ENCODE measurements at regions not wholly inside any gene's neighbourhood (a gene's known extent, or its start where the extent isn't known, plus 50 kb on each side); places are given as distances from the start of the nearest gene placed in this dataset.

GRCh38 chr2:207253666-207254345, 88.1 kb upstream of the KLF7 start:
- in situ Hi-C loops (cut with HindIII; ENCODE audit: low pct_unique_long_range_greater_than_20kb, low sequenced_read_pairs): no loop called here
- no peak for DNase-seq (ENCODE audit: low read depth)

DNA sequence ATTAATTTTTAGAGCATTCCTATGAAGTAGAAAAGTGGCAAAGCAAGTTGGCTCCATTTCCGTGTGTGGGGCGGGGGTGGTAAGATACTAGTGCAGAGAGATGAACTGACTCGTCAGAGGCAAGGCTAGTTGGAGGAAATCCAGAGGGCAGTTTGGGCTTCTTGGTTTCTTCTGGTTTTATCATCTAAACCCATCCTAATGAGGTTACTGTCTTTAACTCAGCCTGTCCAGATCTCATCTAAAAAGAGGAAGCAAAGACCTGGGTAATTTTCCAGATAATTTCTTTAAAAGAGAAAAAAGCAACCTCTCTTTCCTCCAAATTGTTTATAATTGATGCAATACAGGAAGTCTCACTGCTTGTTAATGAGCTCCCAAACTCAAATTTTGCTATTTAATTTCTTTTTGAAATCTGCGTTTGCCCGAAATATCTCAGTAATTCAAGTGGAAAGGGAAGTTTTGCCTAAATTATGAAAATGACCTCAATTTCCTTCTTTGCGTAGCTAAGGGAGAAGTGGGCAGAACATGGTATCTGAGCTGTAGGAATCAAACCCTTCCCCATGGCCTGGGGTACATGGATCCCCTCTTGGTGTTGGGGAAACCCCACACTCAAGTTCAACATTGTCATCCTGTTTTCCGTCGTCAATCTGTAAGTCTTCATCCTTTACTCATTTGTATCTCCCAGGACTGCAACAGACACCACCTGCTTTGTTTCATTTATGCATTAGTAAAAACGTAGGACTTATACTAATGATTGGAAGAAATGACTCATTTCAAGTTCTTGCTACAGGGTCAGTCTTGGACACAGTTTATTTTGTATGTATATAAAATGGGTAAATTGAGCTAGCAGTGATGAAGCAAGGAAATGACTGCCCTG, 89.1 kb upstream of the KLF7 start:
- in situ Hi-C loops (cut with HindIII; ENCODE audit: low pct_unique_long_range_greater_than_20kb, low sequenced_read_pairs): no loop called here
- DNase-seq (ENCODE audit: low read depth): no peak

DNA sequence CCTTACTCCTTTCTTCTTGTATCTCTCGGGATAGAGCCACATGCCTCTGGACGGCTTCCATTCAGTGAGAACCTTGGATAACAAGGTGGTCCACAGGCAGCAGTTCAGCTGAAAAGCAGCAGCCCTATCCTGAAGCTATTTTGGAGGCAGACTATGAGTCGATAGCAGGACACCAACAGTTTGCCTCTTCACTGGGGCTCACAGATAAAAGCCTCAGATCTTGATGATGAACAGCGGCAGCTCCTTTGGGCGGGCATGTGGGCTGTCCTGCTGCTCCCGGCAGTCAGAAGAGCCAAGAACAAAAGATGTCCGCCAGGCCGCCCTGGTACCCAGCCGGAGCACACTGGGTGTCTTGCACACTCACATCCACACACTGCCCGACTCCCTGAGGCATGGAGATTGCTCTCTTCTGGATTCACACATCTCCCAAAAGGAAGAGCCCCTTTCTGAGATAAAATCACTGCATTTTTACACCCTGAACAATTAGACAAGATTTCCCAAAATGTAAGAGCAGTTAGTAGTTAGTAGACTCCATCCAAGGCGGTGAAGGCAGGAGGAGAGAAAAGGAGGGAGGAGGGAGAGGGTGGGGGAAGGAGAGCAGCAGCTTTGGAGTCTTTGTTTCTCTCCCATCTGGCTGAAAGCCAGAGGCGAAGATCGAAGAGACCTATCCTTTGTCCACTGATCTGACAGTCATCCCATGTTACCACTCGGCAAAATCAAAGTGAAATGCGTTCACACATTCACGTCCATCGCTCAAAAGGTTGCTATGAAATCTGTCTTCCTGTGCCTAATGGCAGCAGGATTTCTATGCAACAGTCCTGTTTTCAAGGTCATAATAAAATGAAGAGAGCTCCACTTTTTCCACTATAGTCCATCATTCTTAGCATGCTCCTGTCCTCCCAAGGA, 90.1 kb upstream of the KLF7 start:
- no peak for DNase-seq (ENCODE audit: low read depth)
- in situ Hi-C loops (cut with HindIII; ENCODE audit: low pct_unique_long_range_greater_than_20kb, low sequenced_read_pairs): no loop called here

- no peak for DNase-seq (ENCODE audit: low read depth)
- in situ Hi-C loops (cut with HindIII; ENCODE audit: low pct_unique_long_range_greater_than_20kb, low sequenced_read_pairs): no loop called here
Measured at GRCh38 chr2:207256476-207257207, 90.9 kb upstream of the KLF7 start.

GRCh38 chr2:207257251-207258250, 91.8 kb upstream of the KLF7 start:
- in situ Hi-C loops (cut with HindIII; ENCODE audit: low pct_unique_long_range_greater_than_20kb, low sequenced_read_pairs): no loop called here

DNA sequence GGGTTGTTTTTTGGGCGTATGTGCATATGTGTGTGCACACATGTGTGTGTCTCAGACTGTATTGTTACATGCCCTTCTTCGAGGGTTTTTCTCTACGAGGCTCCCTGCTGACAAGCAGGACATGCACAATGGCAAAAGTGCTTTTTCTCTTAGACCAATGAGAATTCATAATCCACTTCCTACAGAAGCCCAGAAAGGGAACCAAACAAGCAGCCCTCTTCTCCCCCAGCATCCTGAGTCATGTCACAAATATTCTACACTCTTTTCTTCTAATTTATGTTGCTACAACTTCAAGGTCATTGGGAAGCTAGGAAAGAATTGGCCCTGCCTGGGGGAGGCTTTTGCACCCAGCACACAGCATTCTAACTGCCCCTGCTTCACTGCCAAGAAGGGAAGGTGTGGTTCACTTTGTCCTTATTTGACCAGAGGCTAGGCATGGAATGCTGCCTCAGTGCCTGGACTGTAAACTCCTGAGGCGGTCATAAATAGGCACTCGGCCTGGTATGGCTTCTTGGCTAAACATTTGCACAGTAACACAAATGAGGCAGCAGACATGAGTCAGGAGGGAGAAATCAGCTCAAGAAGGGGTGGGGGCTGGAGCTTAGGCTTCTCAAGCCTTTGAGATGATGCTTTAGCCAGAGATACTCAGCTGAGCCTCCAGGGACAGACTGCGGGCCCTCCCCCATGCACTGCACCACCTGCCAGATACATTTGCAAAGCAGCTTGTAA, 92.7 kb upstream of the KLF7 start:
- DNase-seq (ENCODE audit: low read depth): peak; percentile 83
- in situ Hi-C loops (cut with HindIII; ENCODE audit: low pct_unique_long_range_greater_than_20kb, low sequenced_read_pairs): no loop called here

More at GRCh38 chr2:207257251-207258250, 91.8 kb upstream of the KLF7 start:
- DNase-seq (ENCODE audit: low read depth): no peak

- no peak for DNase-seq (ENCODE audit: low read depth)
- in situ Hi-C loops (cut with HindIII; ENCODE audit: low pct_unique_long_range_greater_than_20kb, low sequenced_read_pairs): no loop called here
Measured at GRCh38 chr2:207260021-207260420, 94.3 kb upstream of the KLF7 start.

DNA sequence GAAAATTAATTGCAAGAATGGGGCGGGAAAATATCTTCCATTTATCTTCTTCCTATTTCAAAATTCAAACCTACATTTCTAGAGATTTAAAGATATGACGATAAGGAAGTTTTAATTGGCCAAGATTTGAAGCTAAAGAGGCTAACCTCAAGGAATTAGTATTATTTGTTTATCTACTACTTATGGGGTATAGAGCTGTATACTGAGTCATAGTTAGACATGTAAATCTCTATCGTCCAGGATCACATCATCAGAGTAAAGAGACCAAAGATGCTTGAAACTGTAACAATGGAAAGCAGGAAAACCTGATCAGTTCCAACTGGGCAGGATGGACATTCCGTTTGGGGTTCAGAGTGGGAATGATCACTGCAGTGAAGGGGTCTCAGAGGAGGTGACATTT, 95.2 kb upstream of the KLF7 start:
- in situ Hi-C loops (cut with HindIII; ENCODE audit: low pct_unique_long_range_greater_than_20kb, low sequenced_read_pairs): no loop called here
- no peak for DNase-seq (ENCODE audit: low read depth)

- DNase-seq (ENCODE audit: low read depth): no peak
- in situ Hi-C loops (cut with HindIII; ENCODE audit: low pct_unique_long_range_greater_than_20kb, low sequenced_read_pairs): no loop called here
Measured at GRCh38 chr2:207264310-207264709, 98.6 kb upstream of the KLF7 start.

GRCh38 chr2:207265332-207265731, 99.6 kb upstream of the KLF7 start:
- in situ Hi-C loops (cut with HindIII; ENCODE audit: low pct_unique_long_range_greater_than_20kb, low sequenced_read_pairs): no loop called here
- DNase-seq (ENCODE audit: low read depth): no peak

DNA sequence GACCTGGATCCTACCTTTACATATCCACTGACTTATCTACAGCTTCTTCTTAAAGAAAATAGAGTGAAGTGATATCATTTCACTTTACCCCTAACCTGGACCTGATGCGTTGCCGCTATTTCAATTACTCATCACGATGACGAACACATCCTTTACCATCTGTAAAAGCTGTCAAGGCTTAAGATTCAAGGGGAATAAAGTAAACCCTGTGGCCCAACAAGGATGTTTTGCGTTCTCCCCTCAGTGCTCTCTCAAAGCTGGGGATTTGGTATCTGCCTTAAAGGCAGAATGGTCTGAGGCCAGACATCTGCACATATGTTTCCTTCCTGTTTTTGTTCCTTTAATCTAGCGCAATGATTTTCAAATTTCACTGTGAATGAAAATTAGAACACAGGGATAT, 100.1 kb upstream of the KLF7 start:
- in situ Hi-C loops (cut with HindIII; ENCODE audit: low pct_unique_long_range_greater_than_20kb, low sequenced_read_pairs): no loop called here
- DNase-seq (ENCODE audit: low read depth): no peak

DNA sequence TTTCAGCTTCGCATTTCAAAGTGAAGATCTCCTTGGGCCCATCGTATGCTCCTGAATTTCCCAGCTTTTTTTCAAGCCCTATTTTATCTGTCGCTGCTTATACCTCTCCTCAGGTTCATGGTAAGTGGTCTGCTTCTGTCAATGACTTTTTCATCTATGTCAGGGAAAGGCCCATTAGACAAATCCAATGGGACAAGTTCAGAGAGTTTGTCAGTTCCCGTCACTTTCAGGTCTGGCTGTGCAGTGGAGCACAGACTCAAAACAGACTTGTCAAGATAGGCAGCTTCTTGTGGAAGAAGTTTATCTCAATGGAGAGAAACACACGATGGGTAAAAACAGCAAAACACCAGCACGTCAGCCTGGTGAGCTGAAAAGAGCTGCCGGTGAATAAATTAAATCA, 100.9 kb upstream of the KLF7 start:
- DNase-seq (ENCODE audit: low read depth): no peak
- in situ Hi-C loops (cut with HindIII; ENCODE audit: low pct_unique_long_range_greater_than_20kb, low sequenced_read_pairs): no loop called here

GRCh38 chr2:207269038-207269437, 103.3 kb upstream of the KLF7 start:
- in situ Hi-C loops (cut with HindIII; ENCODE audit: low pct_unique_long_range_greater_than_20kb, low sequenced_read_pairs): no loop called here
- DNase-seq (ENCODE audit: low read depth): no peak

DNA sequence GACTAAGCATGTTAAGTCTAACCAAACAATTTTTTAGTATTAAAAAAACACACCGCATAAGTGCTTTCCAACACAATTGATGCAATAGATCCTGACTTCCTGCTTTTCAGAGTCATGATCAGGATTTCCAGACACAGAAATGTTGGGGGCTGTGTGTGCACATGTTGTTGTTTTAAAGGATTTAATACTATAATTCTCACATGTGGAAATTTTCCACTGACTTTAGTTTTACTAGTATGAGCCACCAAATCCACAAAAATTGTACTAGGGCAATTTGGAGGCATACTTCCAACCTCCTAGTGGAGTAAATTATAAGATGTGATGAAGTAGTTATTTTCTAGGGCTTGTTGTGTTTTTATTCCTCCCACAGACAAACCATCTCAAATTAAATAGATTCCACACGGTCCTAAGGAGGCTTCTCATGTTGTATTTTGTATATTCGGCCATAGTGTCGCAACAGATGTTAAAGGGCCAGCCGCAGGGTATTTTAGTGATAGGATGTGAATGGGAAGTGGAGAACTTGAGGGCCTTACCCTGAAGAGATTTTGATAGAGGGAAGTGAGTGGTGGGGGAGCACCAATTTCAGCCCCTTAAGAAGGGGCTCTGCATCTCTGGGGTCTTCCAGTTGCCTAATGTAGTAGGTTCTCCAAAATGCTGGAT, 108.9 kb upstream of the KLF7 start:
- in situ Hi-C loops (cut with HindIII; ENCODE audit: low pct_unique_long_range_greater_than_20kb, low sequenced_read_pairs): no loop called here
- DNase-seq (ENCODE audit: low read depth): no peak

- in situ Hi-C loops (cut with HindIII; ENCODE audit: low pct_unique_long_range_greater_than_20kb, low sequenced_read_pairs): no loop called here
- DNase-seq (ENCODE audit: low read depth): no peak
Measured at GRCh38 chr2:207275779-207276178, 110.0 kb upstream of the KLF7 start.

DNA sequence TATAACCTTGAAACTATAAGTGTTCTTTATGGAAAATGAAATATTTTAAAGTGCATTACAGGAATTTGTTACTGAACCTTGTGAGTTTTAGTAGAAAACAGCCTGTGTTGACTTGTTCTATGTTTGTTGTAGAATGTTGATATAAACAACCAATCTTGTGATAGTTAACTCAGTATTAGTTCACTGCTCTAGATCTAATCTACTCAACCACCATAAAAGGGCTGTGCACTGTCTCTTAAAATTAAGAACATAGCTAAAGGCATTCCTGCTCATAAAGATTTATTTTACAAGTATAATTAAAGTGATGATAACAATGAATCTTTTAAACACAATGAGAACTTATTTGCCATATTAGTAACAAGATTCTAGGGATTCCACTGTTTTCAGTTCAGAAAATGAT, 110.5 kb upstream of the KLF7 start:
- no peak for DNase-seq (ENCODE audit: low read depth)
- in situ Hi-C loops (cut with HindIII; ENCODE audit: low pct_unique_long_range_greater_than_20kb, low sequenced_read_pairs): no loop called here
